ENCODE measurements at regions not wholly inside any gene's neighbourhood (a gene's known extent, or its start where the extent isn't known, plus 50 kb on each side); places are given as distances from the start of the nearest gene placed in this dataset.

- TF ChIP-seq CTCF (IDR thresholded peaks at IDR 0.05) (no peak), POLR2A (IDR thresholded peaks at IDR 0.05) (no peak)
Measured at GRCh38 chr16:55059146-55059545, 128.5 kb downstream of the IRX5 start.

All from Peyer's patch (tissue), 4 donors.